ENCODE measurements at regions not wholly inside any gene's neighbourhood (a gene's known extent, or its start where the extent isn't known, plus 50 kb on each side); places are given as distances from the start of the nearest gene placed in this dataset.

DNA sequence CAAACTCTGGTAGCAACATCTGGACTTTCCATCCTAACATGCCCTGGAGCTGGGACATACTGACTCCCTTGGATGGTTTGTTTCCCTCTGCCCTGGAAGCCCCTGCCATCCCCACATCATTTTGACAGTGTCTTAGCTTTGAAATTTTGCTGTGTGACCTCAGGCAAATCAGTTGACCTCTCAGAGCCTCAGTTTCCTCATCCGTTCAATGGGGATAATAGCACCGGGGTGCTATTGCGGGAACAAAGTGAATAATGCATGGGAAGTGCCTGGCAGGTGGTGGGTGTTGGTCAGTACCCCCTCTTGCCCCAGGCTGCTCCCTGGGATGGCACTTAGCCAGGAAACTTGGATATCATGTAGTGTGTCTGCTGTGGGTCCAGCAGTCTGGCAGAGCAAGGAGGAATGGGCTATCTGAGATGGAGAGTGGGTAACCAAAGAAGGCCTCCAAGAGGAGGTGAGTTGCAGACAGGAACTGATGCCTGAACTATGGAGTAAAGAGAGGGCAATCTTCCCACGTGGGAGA lies 88.6 kb downstream of the MRPL14 start:
- TF ChIP-seq, protein P1, sequence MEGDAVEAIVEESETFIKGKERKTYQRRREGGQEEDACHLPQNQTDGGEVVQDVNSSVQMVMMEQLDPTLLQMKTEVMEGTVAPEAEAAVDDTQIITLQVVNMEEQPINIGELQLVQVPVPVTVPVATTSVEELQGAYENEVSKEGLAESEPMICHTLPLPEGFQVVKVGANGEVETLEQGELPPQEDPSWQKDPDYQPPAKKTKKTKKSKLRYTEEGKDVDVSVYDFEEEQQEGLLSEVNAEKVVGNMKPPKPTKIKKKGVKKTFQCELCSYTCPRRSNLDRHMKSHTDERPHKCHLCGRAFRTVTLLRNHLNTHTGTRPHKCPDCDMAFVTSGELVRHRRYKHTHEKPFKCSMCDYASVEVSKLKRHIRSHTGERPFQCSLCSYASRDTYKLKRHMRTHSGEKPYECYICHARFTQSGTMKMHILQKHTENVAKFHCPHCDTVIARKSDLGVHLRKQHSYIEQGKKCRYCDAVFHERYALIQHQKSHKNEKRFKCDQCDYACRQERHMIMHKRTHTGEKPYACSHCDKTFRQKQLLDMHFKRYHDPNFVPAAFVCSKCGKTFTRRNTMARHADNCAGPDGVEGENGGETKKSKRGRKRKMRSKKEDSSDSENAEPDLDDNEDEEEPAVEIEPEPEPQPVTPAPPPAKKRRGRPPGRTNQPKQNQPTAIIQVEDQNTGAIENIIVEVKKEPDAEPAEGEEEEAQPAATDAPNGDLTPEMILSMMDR (IDR thresholded peaks at IDR 0.05; ENCODE audit: insufficient read depth, low read length, poor library complexity, severe bottlenecking) = no peak
- no peak for TF ChIP-seq EZH2phosphoT487 (conservative IDR thresholded peaks at IDR 0.05; ENCODE audit: low read length)

All from SU-DHL-6 (cell line).